ENCODE measurements at regions not wholly inside any gene's neighbourhood (a gene's known extent, or its start where the extent isn't known, plus 50 kb on each side); places are given as distances from the start of the nearest gene placed in this dataset.

- Mint-ChIP-seq H3K27ac (no peak overlapping the region), H3K4me1 (no peaks in the 10 kb centered on the region), H3K27me3 (ENCODE audit: low read depth in 3 of 3) (no peaks in the 10 kb centered on the region), H3K4me3 (no peak overlapping the region), H3K9me3 (peaks cover 3 to 22% (median 12%) of the 10 kb centered on the region in 7 donors), H3K36me3 (no peaks in the 10 kb centered on the region)
- Histone ChIP-seq H3K4me2 (replicated peaks; ENCODE audit: extremely low read depth, low read length, poor library complexity, severe bottlenecking) (no peak overlapping the region), H3K27me3 (ENCODE audit: control insufficient read depth in 2 of 2, insufficient read depth in 2 of 2, low read length in 2 of 2) (no peaks in the 10 kb centered on the region), H3K4me3 (replicated peaks in 1 of 3; ENCODE audit: low read depth in 2 of 3, low read length in 3 of 3) (no peak overlapping the region), H4K20me1 (ENCODE audit: insufficient read depth, low read length) (no peaks in the 10 kb centered on the region), H3K36me3 (replicated peaks in 1 of 2; ENCODE audit: control insufficient read depth in 1 of 2, insufficient read depth in 2 of 2, low read length in 2 of 2) (no peaks in the 10 kb centered on the region), H3K27ac (ENCODE audit: low read depth in 1 of 2, low read length in 2 of 2) (no peak overlapping the region), H3K79me2 (ENCODE audit: insufficient read depth, low read length) (no peaks in the 10 kb centered on the region), H3K9ac (ENCODE audit: insufficient read depth, low read length, poor library complexity, severe bottlenecking) (no peak overlapping the region), H3K4me1 (ENCODE audit: control insufficient read depth in 1 of 2, insufficient read depth in 2 of 2, low read length in 2 of 2) (no peaks in the 10 kb centered on the region), H3K9me3 (replicated peaks in 1 of 2; ENCODE audit: control insufficient read depth in 1 of 2, insufficient read depth in 1 of 2, low read length in 2 of 2) (peaks cover 3 to 19% of the 10 kb centered on the region in 2 donors), H2AFZ (ENCODE audit: insufficient read depth, low read depth, low read length, poor library complexity, severe bottlenecking) (no peak overlapping the region)
- intact Hi-C loops (cut with micrococcal nuclease): no loop called here
- TF ChIP-seq, protein P1, sequence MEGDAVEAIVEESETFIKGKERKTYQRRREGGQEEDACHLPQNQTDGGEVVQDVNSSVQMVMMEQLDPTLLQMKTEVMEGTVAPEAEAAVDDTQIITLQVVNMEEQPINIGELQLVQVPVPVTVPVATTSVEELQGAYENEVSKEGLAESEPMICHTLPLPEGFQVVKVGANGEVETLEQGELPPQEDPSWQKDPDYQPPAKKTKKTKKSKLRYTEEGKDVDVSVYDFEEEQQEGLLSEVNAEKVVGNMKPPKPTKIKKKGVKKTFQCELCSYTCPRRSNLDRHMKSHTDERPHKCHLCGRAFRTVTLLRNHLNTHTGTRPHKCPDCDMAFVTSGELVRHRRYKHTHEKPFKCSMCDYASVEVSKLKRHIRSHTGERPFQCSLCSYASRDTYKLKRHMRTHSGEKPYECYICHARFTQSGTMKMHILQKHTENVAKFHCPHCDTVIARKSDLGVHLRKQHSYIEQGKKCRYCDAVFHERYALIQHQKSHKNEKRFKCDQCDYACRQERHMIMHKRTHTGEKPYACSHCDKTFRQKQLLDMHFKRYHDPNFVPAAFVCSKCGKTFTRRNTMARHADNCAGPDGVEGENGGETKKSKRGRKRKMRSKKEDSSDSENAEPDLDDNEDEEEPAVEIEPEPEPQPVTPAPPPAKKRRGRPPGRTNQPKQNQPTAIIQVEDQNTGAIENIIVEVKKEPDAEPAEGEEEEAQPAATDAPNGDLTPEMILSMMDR (IDR thresholded peaks at IDR 0.05): no peak
- no peak for DNase-seq
These were observed 93.6 kb upstream of the RORB start for GRCh38 chr9:74403581-74403980.

DNA sequence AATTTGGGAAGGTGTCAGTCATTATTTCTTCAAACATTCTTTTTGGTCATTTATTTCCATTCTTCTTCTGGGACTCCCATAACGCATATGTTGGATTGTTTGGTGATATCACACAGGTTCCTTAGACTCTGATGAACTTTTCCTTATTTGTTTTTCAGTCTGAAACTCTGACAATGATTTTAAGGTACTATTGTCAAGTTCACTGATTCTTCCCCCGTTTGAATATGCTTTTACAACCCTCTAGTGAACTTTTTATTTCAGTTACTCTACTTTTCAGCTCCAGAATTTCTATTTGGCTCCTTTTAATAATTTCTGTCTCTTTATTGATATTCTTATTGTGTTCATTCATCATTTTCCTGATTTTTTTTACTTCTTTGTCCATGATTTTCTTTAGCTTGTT is 92.5 kb upstream of the RORB start:
- Mint-ChIP-seq H3K27ac (no peak overlapping the region), H3K9me3 (peaks cover 3 to 22% (median 12%) of the 10 kb centered on the region in 7 donors), H3K36me3 (no peaks in the 10 kb centered on the region), H3K27me3 (ENCODE audit: low read depth in 3 of 3) (no peaks in the 10 kb centered on the region), H3K4me1 (no peaks in the 10 kb centered on the region), H3K4me3 (no peak overlapping the region)
- no peak for DNase-seq
- Histone ChIP-seq H3K4me2 (replicated peaks; ENCODE audit: extremely low read depth, low read length, poor library complexity, severe bottlenecking) (no peak overlapping the region), H3K9me3 (replicated peaks in 1 of 2; ENCODE audit: control insufficient read depth in 1 of 2, insufficient read depth in 1 of 2, low read length in 2 of 2) (peaks cover 3 to 19% of the 10 kb centered on the region in 2 donors), H4K20me1 (ENCODE audit: insufficient read depth, low read length) (no peaks in the 10 kb centered on the region), H3K27me3 (ENCODE audit: control insufficient read depth in 2 of 2, insufficient read depth in 2 of 2, low read length in 2 of 2) (no peaks in the 10 kb centered on the region), H3K79me2 (ENCODE audit: insufficient read depth, low read length) (no peaks in the 10 kb centered on the region), H3K27ac (ENCODE audit: low read depth in 1 of 2, low read length in 2 of 2) (no peak overlapping the region), H3K4me3 (replicated peaks in 1 of 3; ENCODE audit: low read depth in 2 of 3, low read length in 3 of 3) (no peak overlapping the region), H3K4me1 (ENCODE audit: control insufficient read depth in 1 of 2, insufficient read depth in 2 of 2, low read length in 2 of 2) (no peaks in the 10 kb centered on the region), H3K9ac (ENCODE audit: insufficient read depth, low read length, poor library complexity, severe bottlenecking) (no peak overlapping the region), H2AFZ (ENCODE audit: insufficient read depth, low read depth, low read length, poor library complexity, severe bottlenecking) (no peak overlapping the region), H3K36me3 (replicated peaks in 1 of 2; ENCODE audit: control insufficient read depth in 1 of 2, insufficient read depth in 2 of 2, low read length in 2 of 2) (no peaks in the 10 kb centered on the region)
- TF ChIP-seq, protein P1 (IDR thresholded peaks at IDR 0.05): no peak
- intact Hi-C loops (cut with micrococcal nuclease): no loop called here
- no CpG with 5 or more reads among the region's 2 CpGs for WGBS (ENCODE audit: insufficient coverage)

All from CD14-positive monocyte (primary cell).